ENCODE measurements at regions not wholly inside any gene's neighbourhood (a gene's known extent, or its start where the extent isn't known, plus 50 kb on each side); places are given as distances from the start of the nearest gene placed in this dataset.
A peak's percentile ranks its signal among the peaks of the same experiment; 100 is the strongest.

DNA sequence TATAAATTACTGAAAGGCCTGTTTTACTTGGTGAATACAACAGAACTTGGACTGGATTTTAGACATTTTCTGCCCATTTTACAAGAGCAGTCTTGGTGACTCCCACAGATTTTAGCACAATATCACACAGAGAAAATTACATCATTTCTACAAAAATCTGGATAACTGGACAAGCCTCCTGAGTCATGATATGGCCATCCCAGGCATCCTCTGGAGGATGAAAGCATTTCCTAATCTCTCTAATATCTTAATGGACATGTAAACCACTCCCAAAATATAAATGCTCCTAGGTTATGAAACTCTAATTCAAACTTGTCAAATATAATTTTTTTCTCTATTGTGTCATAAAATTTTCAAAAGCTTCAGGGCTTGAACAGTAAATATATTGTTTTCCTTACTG, 1170.8 kb upstream of the PCDH7 start:
- no peak for TF ChIP-seq EGR1 (IDR thresholded peaks at IDR 0.05)
- TF ChIP-seq TCF12 (IDR thresholded peaks at IDR 0.05; ENCODE audit: low read depth) = no peak
- TF ChIP-seq NFIC (IDR thresholded peaks at IDR 0.05) = no peak
- TF ChIP-seq EP300 (IDR thresholded peaks at IDR 0.05; ENCODE audit: borderline replicate concordance) = no peak
- TF ChIP-seq CEBPB (IDR thresholded peaks at IDR 0.05) = no peak
- no peak for TF ChIP-seq TAF1 (IDR thresholded peaks at IDR 0.05; ENCODE audit: low read depth)
- TF ChIP-seq, protein P1, sequence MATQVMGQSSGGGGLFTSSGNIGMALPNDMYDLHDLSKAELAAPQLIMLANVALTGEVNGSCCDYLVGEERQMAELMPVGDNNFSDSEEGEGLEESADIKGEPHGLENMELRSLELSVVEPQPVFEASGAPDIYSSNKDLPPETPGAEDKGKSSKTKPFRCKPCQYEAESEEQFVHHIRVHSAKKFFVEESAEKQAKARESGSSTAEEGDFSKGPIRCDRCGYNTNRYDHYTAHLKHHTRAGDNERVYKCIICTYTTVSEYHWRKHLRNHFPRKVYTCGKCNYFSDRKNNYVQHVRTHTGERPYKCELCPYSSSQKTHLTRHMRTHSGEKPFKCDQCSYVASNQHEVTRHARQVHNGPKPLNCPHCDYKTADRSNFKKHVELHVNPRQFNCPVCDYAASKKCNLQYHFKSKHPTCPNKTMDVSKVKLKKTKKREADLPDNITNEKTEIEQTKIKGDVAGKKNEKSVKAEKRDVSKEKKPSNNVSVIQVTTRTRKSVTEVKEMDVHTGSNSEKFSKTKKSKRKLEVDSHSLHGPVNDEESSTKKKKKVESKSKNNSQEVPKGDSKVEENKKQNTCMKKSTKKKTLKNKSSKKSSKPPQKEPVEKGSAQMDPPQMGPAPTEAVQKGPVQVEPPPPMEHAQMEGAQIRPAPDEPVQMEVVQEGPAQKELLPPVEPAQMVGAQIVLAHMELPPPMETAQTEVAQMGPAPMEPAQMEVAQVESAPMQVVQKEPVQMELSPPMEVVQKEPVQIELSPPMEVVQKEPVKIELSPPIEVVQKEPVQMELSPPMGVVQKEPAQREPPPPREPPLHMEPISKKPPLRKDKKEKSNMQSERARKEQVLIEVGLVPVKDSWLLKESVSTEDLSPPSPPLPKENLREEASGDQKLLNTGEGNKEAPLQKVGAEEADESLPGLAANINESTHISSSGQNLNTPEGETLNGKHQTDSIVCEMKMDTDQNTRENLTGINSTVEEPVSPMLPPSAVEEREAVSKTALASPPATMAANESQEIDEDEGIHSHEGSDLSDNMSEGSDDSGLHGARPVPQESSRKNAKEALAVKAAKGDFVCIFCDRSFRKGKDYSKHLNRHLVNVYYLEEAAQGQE (IDR thresholded peaks at IDR 0.05; ENCODE audit: low read depth) = no peak
- TF ChIP-seq, protein P2, sequence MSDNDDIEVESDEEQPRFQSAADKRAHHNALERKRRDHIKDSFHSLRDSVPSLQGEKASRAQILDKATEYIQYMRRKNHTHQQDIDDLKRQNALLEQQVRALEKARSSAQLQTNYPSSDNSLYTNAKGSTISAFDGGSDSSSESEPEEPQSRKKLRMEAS (IDR thresholded peaks at IDR 0.05) = no peak
- no peak for TF ChIP-seq RAD21 (IDR thresholded peaks at IDR 0.05; ENCODE audit: low read depth)

DNA sequence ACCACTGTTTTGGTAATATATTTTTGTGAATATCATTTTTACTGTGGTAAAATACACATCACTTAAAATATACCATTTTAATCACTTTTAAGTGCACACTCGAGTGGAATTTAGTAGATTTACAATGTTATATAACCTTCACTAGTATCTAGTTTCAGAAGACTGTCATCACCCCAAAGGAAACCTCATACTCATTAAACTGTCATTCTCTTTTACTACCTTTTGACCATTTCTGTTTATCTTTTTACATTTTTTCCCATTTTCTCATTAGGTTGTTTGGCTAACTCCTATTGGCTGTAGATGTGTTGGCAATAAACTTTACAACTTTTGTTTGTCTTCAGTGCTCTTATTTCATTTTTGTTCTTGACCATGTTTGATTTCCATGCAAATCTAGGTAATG, 1168.3 kb upstream of the PCDH7 start:
- no peak for TF ChIP-seq ZBTB7A (IDR thresholded peaks at IDR 0.05; ENCODE audit: low read depth)
- TF ChIP-seq NFIC (IDR thresholded peaks at IDR 0.05) = no peak
- no peak for TF ChIP-seq YY1 (IDR thresholded peaks at IDR 0.05; ENCODE audit: low read depth)
- TF ChIP-seq RAD21 (IDR thresholded peaks at IDR 0.05; ENCODE audit: low read depth) = no peak
- TF ChIP-seq CREB1 (IDR thresholded peaks at IDR 0.05; ENCODE audit: low read depth) = no peak
- TF ChIP-seq, protein P2 (IDR thresholded peaks at IDR 0.05) = no peak
- TF ChIP-seq TCF12 (IDR thresholded peaks at IDR 0.05; ENCODE audit: low read depth) = no peak
- TF ChIP-seq CEBPB (IDR thresholded peaks at IDR 0.05) = no peak
- TF ChIP-seq FOXM1 (IDR thresholded peaks at IDR 0.05; ENCODE audit: borderline replicate concordance, low read depth) = no peak
- TF ChIP-seq TEAD4 (IDR thresholded peaks at IDR 0.05) = no peak
- TF ChIP-seq EGR1 (IDR thresholded peaks at IDR 0.05) = no peak
- TF ChIP-seq, protein P1 (IDR thresholded peaks at IDR 0.05; ENCODE audit: low read depth) = no peak
- no peak for TF ChIP-seq TAF1 (IDR thresholded peaks at IDR 0.05; ENCODE audit: low read depth)
- no peak for TF ChIP-seq EP300 (IDR thresholded peaks at IDR 0.05; ENCODE audit: borderline replicate concordance)
- TF ChIP-seq, protein P3, sequence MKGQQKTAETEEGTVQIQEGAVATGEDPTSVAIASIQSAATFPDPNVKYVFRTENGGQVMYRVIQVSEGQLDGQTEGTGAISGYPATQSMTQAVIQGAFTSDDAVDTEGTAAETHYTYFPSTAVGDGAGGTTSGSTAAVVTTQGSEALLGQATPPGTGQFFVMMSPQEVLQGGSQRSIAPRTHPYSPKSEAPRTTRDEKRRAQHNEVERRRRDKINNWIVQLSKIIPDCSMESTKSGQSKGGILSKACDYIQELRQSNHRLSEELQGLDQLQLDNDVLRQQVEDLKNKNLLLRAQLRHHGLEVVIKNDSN (IDR thresholded peaks at IDR 0.05) = no peak

DNA sequence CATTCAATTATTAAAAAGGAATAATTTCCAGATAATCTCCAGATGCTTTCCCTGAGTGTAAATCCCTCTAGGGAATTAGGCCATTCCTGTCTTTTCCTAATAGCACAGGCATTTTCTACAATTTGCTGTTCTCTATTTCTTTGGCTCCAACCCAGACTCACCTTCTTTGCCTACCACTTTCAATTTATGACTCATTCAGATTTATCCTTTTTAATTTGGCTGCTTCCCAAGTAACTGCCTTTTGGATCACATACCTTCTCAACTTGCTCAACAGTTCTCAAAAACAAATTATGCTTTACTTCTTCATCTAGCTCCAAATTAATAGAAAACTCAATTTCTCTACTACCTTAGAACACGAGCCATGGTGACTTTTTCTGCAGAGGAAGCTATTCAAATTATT, 1166.3 kb upstream of the PCDH7 start:
- peak; percentile 24; the same call in 1 of the 2 replicates for TF ChIP-seq TEAD4 (IDR thresholded peaks at IDR 0.05)
- peak; percentile 20; the same call in 1 of the 2 replicates for TF ChIP-seq TCF12 (IDR thresholded peaks at IDR 0.05; ENCODE audit: low read depth)
- peak; percentile 90 for TF ChIP-seq NFIC (IDR thresholded peaks at IDR 0.05)
- peak; percentile 48; the same call in 1 of the 2 replicates for TF ChIP-seq CEBPB (IDR thresholded peaks at IDR 0.05)
- TF ChIP-seq, protein P1 (IDR thresholded peaks at IDR 0.05; ENCODE audit: low read depth) = no peak

DNA sequence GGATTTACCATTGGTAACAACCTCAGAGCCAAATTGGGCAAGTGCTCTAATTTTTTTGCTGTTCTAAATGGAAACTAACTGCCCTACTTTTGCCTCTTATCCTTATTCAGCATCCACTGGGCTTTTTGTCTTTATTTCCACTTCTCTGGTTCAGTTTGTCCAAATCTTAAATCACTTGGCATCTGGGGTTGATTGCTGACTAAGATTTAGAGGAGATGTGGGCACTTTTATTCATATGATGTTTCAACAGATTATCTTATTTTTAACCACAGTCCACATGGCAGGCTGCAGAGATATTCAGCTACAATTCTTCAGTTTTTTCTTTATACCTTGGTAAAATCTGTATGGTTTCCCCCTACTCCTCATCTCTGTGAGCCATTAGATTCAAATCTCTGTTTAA, 1161.4 kb upstream of the PCDH7 start:
- no peak for TF ChIP-seq EP300 (IDR thresholded peaks at IDR 0.05; ENCODE audit: borderline replicate concordance)
- TF ChIP-seq RAD21 (IDR thresholded peaks at IDR 0.05; ENCODE audit: low read depth) = no peak
- TF ChIP-seq, protein P2 (IDR thresholded peaks at IDR 0.05) = no peak
- TF ChIP-seq, protein P3 (IDR thresholded peaks at IDR 0.05) = no peak

DNA sequence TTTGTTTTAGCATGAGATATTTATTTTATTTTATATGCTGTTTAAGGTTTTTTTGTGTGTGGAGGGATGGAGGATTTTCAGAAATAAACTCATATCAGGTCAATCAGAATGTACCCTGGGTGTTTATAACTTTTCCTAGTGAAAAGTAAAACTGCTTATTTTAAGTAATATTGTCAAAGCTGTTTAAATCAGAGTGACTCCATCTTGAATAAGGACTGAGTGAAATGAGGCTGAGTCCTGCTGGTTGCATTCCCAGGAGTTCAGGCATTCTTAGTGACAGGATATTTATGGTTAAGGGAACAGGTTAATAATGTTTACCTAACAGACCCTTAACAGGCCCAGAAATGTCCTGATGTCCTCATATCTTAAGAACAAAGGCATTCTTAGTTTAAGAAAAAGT, 1160.9 kb upstream of the PCDH7 start:
- TF ChIP-seq, protein P1 (IDR thresholded peaks at IDR 0.05; ENCODE audit: low read depth) = no peak
- TF ChIP-seq TAF1 (IDR thresholded peaks at IDR 0.05; ENCODE audit: low read depth) (no peak), ZBTB7A (IDR thresholded peaks at IDR 0.05; ENCODE audit: low read depth) (no peak), TCF12 (IDR thresholded peaks at IDR 0.05; ENCODE audit: low read depth) (no peak), EGR1 (IDR thresholded peaks at IDR 0.05) (no peak)
- TF ChIP-seq, protein P2 (IDR thresholded peaks at IDR 0.05) = no peak

Data from Ishikawa (cell line).